Peyer's patch (tissue), 4 donors: ENCODE measurements at regions not wholly inside any gene's neighbourhood (a gene's known extent, or its start where the extent isn't known, plus 50 kb on each side); places are given as distances from the start of the nearest gene placed in this dataset.

Experiments
- CTCF ChIP-seq, 6 experiments: fragments of 450-650 bp in 4 of 6; fragments of 200-600 bp in 2 of 6; sonication (generic) in 1 of 6; IDR thresholded peaks; one replicate each; pipeline ENCODE4 v1.5.1; 2017 to 2019; ENCODE audit warnings: antibody characterized with exemption in 6 of 6, mild to moderate bottlenecking in 3 of 6, moderate library complexity in 1 of 6
- POLR2A ChIP-seq, 2 donors: fragments of 450-650 bp; IDR thresholded peaks; one replicate each; pipeline ENCODE4 v1.5.1; 2017; ENCODE audit warnings: antibody characterized with exemption in 2 of 2, mild to moderate bottlenecking in 2 of 2, moderate library complexity in 2 of 2

DNA sequence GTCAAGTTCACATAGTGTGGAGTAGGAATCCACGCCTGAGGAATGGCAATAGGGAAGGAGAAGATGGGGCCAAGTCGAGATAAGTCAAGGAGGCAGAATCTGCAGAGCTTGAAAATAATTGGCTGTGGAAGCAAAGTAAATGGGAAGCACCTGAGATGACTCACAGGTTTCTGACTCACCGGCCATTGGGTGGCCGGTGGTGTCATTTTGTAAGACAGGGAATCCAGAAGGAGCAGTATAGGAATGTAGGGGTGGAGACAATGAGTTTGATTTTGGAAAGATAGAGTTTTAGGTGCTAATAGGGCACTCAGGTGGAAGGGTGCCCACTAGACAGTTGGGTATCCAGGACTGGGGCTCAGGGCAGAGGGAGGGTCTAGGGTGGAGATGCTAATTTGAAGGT is 201.0 kb upstream of the MAMLD1 start:
- no peak for TF ChIP-seq POLR2A (IDR thresholded peaks at IDR 0.05)
- no peak for TF ChIP-seq CTCF (IDR thresholded peaks at IDR 0.05)
